GM23338 (cell line): ENCODE measurements at regions not wholly inside any gene's neighbourhood (a gene's known extent, or its start where the extent isn't known, plus 50 kb on each side); places are given as distances from the start of the nearest gene placed in this dataset.

ENCODE experiments used
- ATAC-seq: fragments of 200-7000 bp; cut with Tn5 transposase; 3 replicates; pipeline ENCODE4 v1.9.1; 2020
- DNase-seq: peaks from one replicate; pipeline ENCODE4 v3.0.0-alpha.2; 2015; ENCODE audit warnings: low spot score
- H2AFZ ChIP-seq: fragments of 200-600 bp; sonication (generic); 2 replicates; pipeline ENCODE4 v1.8.0; 2016; ENCODE audit warnings: antibody characterized with exemption, mild to moderate bottlenecking, moderate library complexity
- H3F3A ChIP-seq: fragments of 200-600 bp; sonication (generic); replicated peaks from 2 replicates; pipeline ENCODE4 v1.8.0; 2017; ENCODE audit warnings: antibody characterized with exemption, mixed run types, low read depth
- H3K27ac ChIP-seq: fragments of 200-600 bp; sonication (generic); 2 replicates; pipeline ENCODE4 v1.6.1; 2016; ENCODE audit warnings: low read depth
- H3K27me3 ChIP-seq: fragments of 200-600 bp; sonication (generic); 2 replicates; pipeline ENCODE4 v1.8.0; 2016; ENCODE audit warnings: mild to moderate bottlenecking, mixed run types, moderate library complexity; ENCODE audit not compliant: insufficient read depth
- H3K36me3 ChIP-seq: fragments of 200-600 bp; sonication (generic); 2 replicates; pipeline ENCODE4 v1.8.0; 2016; ENCODE audit warnings: mild to moderate bottlenecking; ENCODE audit not compliant: insufficient read depth
- H3K4me1 ChIP-seq: fragments of 200-600 bp; sonication (generic); 2 replicates; pipeline ENCODE4 v1.8.0; 2016; ENCODE audit warnings: mild to moderate bottlenecking, moderate library complexity; ENCODE audit not compliant: insufficient read depth
- H3K4me2 ChIP-seq: fragments of 200-600 bp; sonication (generic); 2 replicates; pipeline ENCODE4 v1.7.1; 2017; ENCODE audit warnings: mixed run types
- H3K4me3 ChIP-seq: fragments of 200-600 bp; sonication (generic); 2 replicates; pipeline ENCODE4 v1.6.1; 2016; ENCODE audit warnings: mixed run types
- H3K79me2 ChIP-seq: fragments of 200-600 bp; sonication (generic); replicated peaks from 2 replicates; pipeline ENCODE4 v1.8.0; 2017; ENCODE audit warnings: mild to moderate bottlenecking; ENCODE audit not compliant: insufficient read depth
- H3K9me2 ChIP-seq: fragments of 200-600 bp; sonication (generic); 2 replicates; pipeline ENCODE4 v1.8.0; 2017; ENCODE audit not compliant: insufficient read depth
- H4K20me1 ChIP-seq: fragments of 200-600 bp; sonication (generic); replicated peaks from 2 replicates; pipeline ENCODE4 v1.8.0; 2017; ENCODE audit warnings: mild to moderate bottlenecking; ENCODE audit not compliant: insufficient read depth
- H3K27ac Mint-ChIP-seq: 2 replicates; pipeline ENCODE4 v1.8.0; 2020; ENCODE audit warnings: inconsistent platforms, mild to moderate bottlenecking, moderate library complexity, mixed read lengths
- H3K27me3 Mint-ChIP-seq: 3 replicates; pipeline ENCODE4 v1.8.0; 2022; ENCODE audit warnings: low read depth, mild to moderate bottlenecking, moderate library complexity, mixed read lengths, inconsistent platforms; ENCODE audit not compliant: insufficient read depth, poor library complexity
- H3K36me3 Mint-ChIP-seq: 3 replicates; pipeline ENCODE4 v1.8.0; 2021; ENCODE audit warnings: low read depth, mild to moderate bottlenecking, inconsistent platforms, moderate library complexity, mixed read lengths
- H3K4me1 Mint-ChIP-seq: 3 replicates; pipeline ENCODE4 v1.8.0; 2020; ENCODE audit warnings: mild to moderate bottlenecking, inconsistent platforms, mixed read lengths
- H3K4me3 Mint-ChIP-seq: 3 replicates; pipeline ENCODE4 v1.8.0; 2021; ENCODE audit warnings: moderate library complexity, mild to moderate bottlenecking, inconsistent platforms, mixed read lengths
- H3K9me3 Mint-ChIP-seq: 3 replicates; pipeline ENCODE4 v1.8.0; 2020; ENCODE audit warnings: moderate library complexity, mild to moderate bottlenecking, inconsistent platforms, mixed read lengths
- CREB1 ChIP-seq: fragments of 250-450 bp; sonication (Bioruptor Pico); IDR thresholded peaks from 2 replicates; pipeline ENCODE4 v1.5.0; 2020; ENCODE audit warnings: low read depth, mild to moderate bottlenecking, moderate library complexity
- ETS1 ChIP-seq: IDR thresholded peaks from 2 replicates; pipeline ENCODE4 v1.6.1; 2016; ENCODE audit warnings: antibody characterized with exemption
- EZH2 ChIP-seq: fragments of 200-600 bp; sonication (generic); IDR thresholded peaks from one replicate; pipeline ENCODE4 v1.8.0; 2017; ENCODE audit warnings: antibody characterized with exemption, mild to moderate bottlenecking, low read depth; ENCODE audit not compliant: unreplicated experiment
- EZH2phosphoT487 ChIP-seq: fragments of 200-600 bp; sonication (generic); IDR thresholded peaks from one replicate; pipeline ENCODE4 v1.8.1; 2018; ENCODE audit warnings: antibody characterized with exemption; ENCODE audit not compliant: unreplicated experiment
- NANOG ChIP-seq: IDR thresholded peaks from 2 replicates; pipeline ENCODE4 v1.6.1; 2016; ENCODE audit warnings: antibody characterized with exemption, borderline replicate concordance
- POLR2AphosphoS5 ChIP-seq: IDR thresholded peaks from 2 replicates; pipeline ENCODE4 v1.6.1; 2016; ENCODE audit warnings: antibody characterized with exemption, low read depth
- ZNF114 ChIP-seq: fragments of 250-450 bp; sonication (Bioruptor Pico); IDR thresholded peaks from 2 replicates; pipeline ENCODE4 v1.5.0; 2020; ENCODE audit warnings: mild to moderate bottlenecking, moderate library complexity
- ZNF462 ChIP-seq: fragments of 250-450 bp; sonication (Bioruptor Pico); IDR thresholded peaks from 2 replicates; pipeline ENCODE4 v1.5.0; 2020; ENCODE audit warnings: mild to moderate bottlenecking, moderate library complexity
- TF ChIP-seq, protein P1 (sequence below), 2 experiments: fragments of 200-600 bp in 1 of 2; sonication (generic) in 1 of 2; conservative IDR thresholded peaks; 2 replicates each; pipeline versions ENCODE4 v1.5.1 to v1.6.1; 2016 to 2017; ENCODE audit warnings: antibody characterized with exemption in 2 of 2, low read depth in 2 of 2, mild to moderate bottlenecking in 2 of 2, moderate library complexity in 1 of 2

- Histone ChIP-seq H3K27ac (no peak overlapping the region), H3K4me2 (no peak overlapping the region), H3K9me2 (no peaks in the 10 kb centered on the region), H3K79me2 (no peaks in the 10 kb centered on the region), H3K27me3 (no peaks in the 10 kb centered on the region), H3K4me3 (no peak overlapping the region), H2AFZ (no peak overlapping the region), H3K4me1 (no peaks in the 10 kb centered on the region), H3F3A (no peaks in the 10 kb centered on the region), H4K20me1 (no peaks in the 10 kb centered on the region), H3K36me3 (no peaks in the 10 kb centered on the region)
- Mint-ChIP-seq H3K4me3 (no peak overlapping the region), H3K36me3 (no peaks in the 10 kb centered on the region), H3K9me3 (no peaks in the 10 kb centered on the region), H3K27me3 (no peaks in the 10 kb centered on the region), H3K4me1 (no peaks in the 10 kb centered on the region), H3K27ac (no peak overlapping the region)
- DNase-seq, result no peak
- TF ChIP-seq ZNF114 (CRISPR knock-in tag) (no peak), ETS1 (no peak), NANOG (no peak), EZH2phosphoT487 (no peak), CREB1 (CRISPR knock-in tag) (no peak)
- TF ChIP-seq, protein P1, sequence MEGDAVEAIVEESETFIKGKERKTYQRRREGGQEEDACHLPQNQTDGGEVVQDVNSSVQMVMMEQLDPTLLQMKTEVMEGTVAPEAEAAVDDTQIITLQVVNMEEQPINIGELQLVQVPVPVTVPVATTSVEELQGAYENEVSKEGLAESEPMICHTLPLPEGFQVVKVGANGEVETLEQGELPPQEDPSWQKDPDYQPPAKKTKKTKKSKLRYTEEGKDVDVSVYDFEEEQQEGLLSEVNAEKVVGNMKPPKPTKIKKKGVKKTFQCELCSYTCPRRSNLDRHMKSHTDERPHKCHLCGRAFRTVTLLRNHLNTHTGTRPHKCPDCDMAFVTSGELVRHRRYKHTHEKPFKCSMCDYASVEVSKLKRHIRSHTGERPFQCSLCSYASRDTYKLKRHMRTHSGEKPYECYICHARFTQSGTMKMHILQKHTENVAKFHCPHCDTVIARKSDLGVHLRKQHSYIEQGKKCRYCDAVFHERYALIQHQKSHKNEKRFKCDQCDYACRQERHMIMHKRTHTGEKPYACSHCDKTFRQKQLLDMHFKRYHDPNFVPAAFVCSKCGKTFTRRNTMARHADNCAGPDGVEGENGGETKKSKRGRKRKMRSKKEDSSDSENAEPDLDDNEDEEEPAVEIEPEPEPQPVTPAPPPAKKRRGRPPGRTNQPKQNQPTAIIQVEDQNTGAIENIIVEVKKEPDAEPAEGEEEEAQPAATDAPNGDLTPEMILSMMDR (conservative IDR thresholded peaks at IDR 0.05; ENCODE audit: low read depth in 2 of 2), result no peak
- no peak for ATAC-seq
Measured at GRCh38 chr2:228738671-228739380, 532.3 kb downstream of the PID1 start.

- Histone ChIP-seq H3K4me3 (no peak overlapping the region), H3K27ac (no peak overlapping the region), H3F3A (no peaks in the 10 kb centered on the region), H3K4me2 (no peak overlapping the region), H2AFZ (no peak overlapping the region), H4K20me1 (no peaks in the 10 kb centered on the region), H3K79me2 (no peaks in the 10 kb centered on the region), H3K9me2 (no peaks in the 10 kb centered on the region), H3K27me3 (no peaks in the 10 kb centered on the region), H3K36me3 (no peaks in the 10 kb centered on the region), H3K4me1 (peaks cover 4% of the 10 kb centered on the region; the same call in 1 of the 2 replicates)
- no peak for DNase-seq
- no peaks in the 10 kb centered on the region for H3K36me3 Mint-ChIP-seq
- no peak overlapping the region for H3K4me3 Mint-ChIP-seq
- ATAC-seq, result no peak
- no peaks in the 10 kb centered on the region for H3K4me1 Mint-ChIP-seq
- no peak overlapping the region for H3K27ac Mint-ChIP-seq
- no peaks in the 10 kb centered on the region for H3K9me3 Mint-ChIP-seq
- H3K27me3 Mint-ChIP-seq, result no peaks in the 10 kb centered on the region
- TF ChIP-seq POLR2AphosphoS5, result no peak
- TF ChIP-seq ZNF462 (CRISPR knock-in tag), result no peak
- TF ChIP-seq EZH2, result no peak
Measured at GRCh38 chr2:228735697-228736096, 535.4 kb downstream of the PID1 start.
